Ascending aorta (tissue), 2 donors: ENCODE measurements at regions not wholly inside any gene's neighbourhood (a gene's known extent, or its start where the extent isn't known, plus 50 kb on each side); places are given as distances from the start of the nearest gene placed in this dataset.

Experiments used
- DNase-seq, 2 donors: peaks; one replicate each; pipeline ENCODE4 v3.0.0-alpha.2; 2019; ENCODE audit warnings: low spot score in 2 of 2
- H3K27ac ChIP-seq, 2 donors: fragments of 200-600 bp; sonication (generic); one replicate each; pipeline ENCODE4 v1.5.1; 2016 to 2017; ENCODE audit warnings: mild to moderate bottlenecking in 1 of 2
- H3K27me3 ChIP-seq: fragments of 200-600 bp; sonication (generic); one replicate; pipeline ENCODE4 v1.5.1; 2017
- H3K36me3 ChIP-seq, 2 donors: fragments of 200-600 bp; sonication (generic); one replicate each; pipeline ENCODE4 v1.5.1; 2016
- H3K4me1 ChIP-seq, 2 donors: fragments of 200-600 bp; sonication (generic); one replicate each; pipeline ENCODE4 v1.5.1; 2016 to 2017; ENCODE audit warnings: mild to moderate bottlenecking in 1 of 2
- H3K4me3 ChIP-seq, 2 donors: fragments of 200-600 bp; sonication (generic); one replicate each; pipeline ENCODE4 v1.5.1; 2016 to 2017; ENCODE audit warnings: mild to moderate bottlenecking in 1 of 2
- H3K9me3 ChIP-seq, 2 donors: fragments of 200-600 bp; sonication (generic); one replicate each; pipeline ENCODE4 v1.5.1; 2016
- intact Hi-C: fragments of 100-400 bp; cut with DNase I; formaldehyde crosslinking; loops from one replicate; pipeline ENCODE4 v1.15.1; 2023
- TF ChIP-seq, protein P1 (sequence below), 3 experiments: fragments of 200-600 bp in 2 of 3; fragments of 450-650 bp in 1 of 3; sonication (generic) in 2 of 3; IDR thresholded peaks; one replicate each; pipeline ENCODE4 v1.5.1; 2016 to 2019; ENCODE audit warnings: antibody characterized with exemption in 3 of 3, mild to moderate bottlenecking in 1 of 3, moderate library complexity in 1 of 3

DNA sequence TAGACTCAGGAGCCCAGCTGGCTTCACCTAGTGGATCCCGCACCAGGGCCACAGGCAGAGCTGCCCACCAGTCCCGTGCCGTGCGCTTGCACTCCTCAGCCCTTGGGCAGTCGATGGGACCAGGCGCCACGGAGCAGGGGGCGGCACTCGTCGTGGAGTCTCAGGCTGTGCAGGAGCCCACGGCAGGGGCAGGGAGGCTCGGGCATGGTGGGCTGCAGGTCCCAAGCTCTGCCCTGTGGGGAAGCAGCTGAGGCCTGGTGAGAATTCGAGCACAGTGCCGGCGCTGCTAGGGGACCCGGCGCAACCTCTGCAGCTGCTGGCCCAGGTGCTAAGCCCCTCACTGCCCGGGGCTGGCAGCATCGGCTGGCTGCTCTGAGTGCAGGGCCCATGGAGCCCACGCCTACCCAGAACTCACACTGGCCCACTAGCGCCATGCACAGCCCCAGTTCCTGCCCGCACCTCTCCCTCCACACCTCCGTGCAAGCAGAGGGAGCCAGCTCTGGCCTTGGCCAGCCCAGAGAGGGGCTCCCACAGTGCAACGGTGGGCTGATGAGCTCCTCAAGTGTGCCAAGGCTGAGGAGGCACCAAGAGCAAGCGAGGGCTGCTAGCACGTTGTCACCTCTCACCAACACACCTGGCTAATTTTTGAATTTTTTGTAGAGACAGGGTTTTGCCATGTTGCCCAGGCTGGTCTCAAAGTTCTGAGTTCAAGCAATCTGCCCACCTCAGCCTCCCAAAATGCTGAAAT is 116.1 kb downstream of the SPTSSA start:
- intact Hi-C loops: no loop called here
- no peaks in the 10 kb centered on the region for H3K9me3 ChIP-seq
- H3K36me3 ChIP-seq: no peaks in the 10 kb centered on the region
- TF ChIP-seq, protein P1, sequence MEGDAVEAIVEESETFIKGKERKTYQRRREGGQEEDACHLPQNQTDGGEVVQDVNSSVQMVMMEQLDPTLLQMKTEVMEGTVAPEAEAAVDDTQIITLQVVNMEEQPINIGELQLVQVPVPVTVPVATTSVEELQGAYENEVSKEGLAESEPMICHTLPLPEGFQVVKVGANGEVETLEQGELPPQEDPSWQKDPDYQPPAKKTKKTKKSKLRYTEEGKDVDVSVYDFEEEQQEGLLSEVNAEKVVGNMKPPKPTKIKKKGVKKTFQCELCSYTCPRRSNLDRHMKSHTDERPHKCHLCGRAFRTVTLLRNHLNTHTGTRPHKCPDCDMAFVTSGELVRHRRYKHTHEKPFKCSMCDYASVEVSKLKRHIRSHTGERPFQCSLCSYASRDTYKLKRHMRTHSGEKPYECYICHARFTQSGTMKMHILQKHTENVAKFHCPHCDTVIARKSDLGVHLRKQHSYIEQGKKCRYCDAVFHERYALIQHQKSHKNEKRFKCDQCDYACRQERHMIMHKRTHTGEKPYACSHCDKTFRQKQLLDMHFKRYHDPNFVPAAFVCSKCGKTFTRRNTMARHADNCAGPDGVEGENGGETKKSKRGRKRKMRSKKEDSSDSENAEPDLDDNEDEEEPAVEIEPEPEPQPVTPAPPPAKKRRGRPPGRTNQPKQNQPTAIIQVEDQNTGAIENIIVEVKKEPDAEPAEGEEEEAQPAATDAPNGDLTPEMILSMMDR (IDR thresholded peaks at IDR 0.05): no peak
- no peak overlapping the region for H3K4me3 ChIP-seq
- no peaks in the 10 kb centered on the region for H3K4me1 ChIP-seq
- no peak overlapping the region for H3K27ac ChIP-seq
- no peak for DNase-seq
- no peaks in the 10 kb centered on the region for H3K27me3 ChIP-seq

DNA sequence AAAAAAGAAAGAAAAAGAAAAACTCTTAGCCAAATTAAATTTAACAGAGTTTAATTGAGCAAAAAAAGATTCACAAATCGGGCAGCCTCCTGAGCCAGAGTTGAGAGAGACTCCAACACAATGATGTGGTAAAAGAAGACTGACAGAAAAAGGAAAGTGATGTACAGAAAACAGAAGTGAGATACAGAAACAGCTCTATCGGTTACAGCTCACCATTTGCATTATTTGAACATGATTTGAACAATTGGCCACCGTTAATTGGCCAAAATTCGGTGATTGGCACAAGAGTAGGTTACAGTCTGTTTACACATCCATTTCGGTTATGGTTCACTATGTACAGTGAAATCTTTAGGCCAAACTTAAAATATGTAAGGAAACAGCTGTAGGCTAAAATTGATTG is 117.7 kb downstream of the SPTSSA start:
- H3K9me3 ChIP-seq: no peaks in the 10 kb centered on the region
- intact Hi-C loops: no loop called here
- no peak overlapping the region for H3K27ac ChIP-seq
- H3K4me3 ChIP-seq: no peak overlapping the region
- DNase-seq: no peak
- H3K4me1 ChIP-seq: no peaks in the 10 kb centered on the region
- H3K36me3 ChIP-seq: no peaks in the 10 kb centered on the region
- H3K27me3 ChIP-seq: no peaks in the 10 kb centered on the region
- TF ChIP-seq, protein P1 (IDR thresholded peaks at IDR 0.05): no peak

DNA sequence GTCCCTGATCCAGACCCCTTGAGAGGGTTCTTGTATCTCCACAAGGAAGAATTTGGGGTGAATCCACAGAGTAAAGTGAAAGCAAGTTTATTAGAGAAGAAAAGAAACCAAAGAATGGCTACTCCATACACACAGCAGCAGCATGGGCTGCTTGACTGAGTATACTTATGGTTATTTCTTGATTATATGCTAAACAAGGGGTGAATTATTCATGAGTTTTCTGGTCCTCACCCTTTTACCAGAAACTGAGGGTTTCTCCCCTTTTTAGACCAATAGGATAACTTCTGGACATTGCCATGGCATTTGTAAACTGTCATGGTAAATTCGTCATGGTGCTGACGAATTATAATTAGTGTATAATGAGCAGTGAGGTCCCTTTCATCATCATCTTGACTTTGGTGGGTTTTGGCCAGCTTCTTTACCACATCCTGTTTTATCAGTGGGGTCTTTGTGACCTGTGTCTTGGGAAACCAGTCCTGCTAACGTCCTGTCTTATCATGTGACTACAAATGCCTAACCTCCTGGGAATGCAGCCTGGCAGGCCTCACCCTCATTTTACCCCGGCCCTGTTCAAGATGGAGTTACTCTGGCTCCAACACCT is 121.9 kb downstream of the SPTSSA start:
- no peak overlapping the region for H3K27ac ChIP-seq
- H3K4me1 ChIP-seq: no peaks in the 10 kb centered on the region
- no peaks in the 10 kb centered on the region for H3K9me3 ChIP-seq
- H3K27me3 ChIP-seq: no peaks in the 10 kb centered on the region
- intact Hi-C loops: no loop called here
- no peak overlapping the region for H3K4me3 ChIP-seq
- no peaks in the 10 kb centered on the region for H3K36me3 ChIP-seq
- no peak for DNase-seq
- TF ChIP-seq, protein P1 (IDR thresholded peaks at IDR 0.05): no peak

DNA sequence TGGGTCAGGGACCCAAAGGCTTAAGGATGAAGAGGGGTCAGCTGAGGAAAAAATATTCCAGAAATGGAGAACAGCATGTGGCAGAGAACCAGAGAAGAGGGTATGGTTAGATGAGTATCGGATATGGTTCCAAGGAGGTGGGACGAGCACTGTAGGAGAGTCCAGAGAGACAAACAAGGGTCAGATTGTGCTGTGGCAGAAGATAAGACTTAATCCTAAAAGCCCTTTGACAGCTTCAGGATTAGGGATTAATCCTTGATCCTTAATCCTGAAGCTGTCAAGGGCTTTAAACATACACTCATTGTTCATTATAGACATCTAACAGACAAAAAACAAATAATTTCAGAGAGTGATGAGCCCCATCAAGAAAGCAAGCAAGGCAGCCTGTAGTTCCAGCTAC is 124.0 kb downstream of the SPTSSA start:
- no peak for DNase-seq
- no peaks in the 10 kb centered on the region for H3K9me3 ChIP-seq
- no peaks in the 10 kb centered on the region for H3K4me1 ChIP-seq
- H3K36me3 ChIP-seq: no peaks in the 10 kb centered on the region
- TF ChIP-seq, protein P1 (IDR thresholded peaks at IDR 0.05): no peak
- H3K4me3 ChIP-seq: no peak overlapping the region
- H3K27ac ChIP-seq: no peak overlapping the region
- H3K27me3 ChIP-seq: no peaks in the 10 kb centered on the region
- intact Hi-C loops: no loop called here

DNA sequence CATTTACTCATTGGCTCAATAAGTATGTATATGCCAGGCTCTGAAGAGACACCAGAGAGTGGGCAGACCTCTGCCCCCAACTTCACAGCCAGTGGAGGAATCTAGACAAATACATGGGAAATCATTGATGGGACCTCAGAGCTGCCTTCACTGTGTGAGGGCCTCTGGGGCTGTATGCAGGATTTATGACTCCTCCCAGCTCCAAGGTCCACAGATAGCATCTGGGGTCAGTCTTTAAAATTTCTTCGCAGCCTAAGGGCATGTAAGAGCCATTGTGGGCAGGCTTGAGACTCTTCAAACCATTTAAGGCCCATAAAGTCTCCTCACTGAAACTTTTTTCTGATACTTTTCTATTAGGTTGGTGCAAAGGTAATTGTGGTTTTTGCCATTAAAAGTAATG is 125.5 kb downstream of the SPTSSA start:
- H3K27ac ChIP-seq: no peak overlapping the region
- no peaks in the 10 kb centered on the region for H3K4me1 ChIP-seq
- no peaks in the 10 kb centered on the region for H3K27me3 ChIP-seq
- H3K36me3 ChIP-seq: no peaks in the 10 kb centered on the region
- no peak overlapping the region for H3K4me3 ChIP-seq
- DNase-seq: no peak
- H3K9me3 ChIP-seq: no peaks in the 10 kb centered on the region
- TF ChIP-seq, protein P1 (IDR thresholded peaks at IDR 0.05): no peak
- intact Hi-C loops: no loop called here
